SK-MEL-5 (cell line): ENCODE measurements at regions not wholly inside any gene's neighbourhood (a gene's known extent, or its start where the extent isn't known, plus 50 kb on each side); places are given as distances from the start of the nearest gene placed in this dataset.

Source experiments
- DNase-seq: peaks from one replicate; pipeline ENCODE4 v3.0.0-alpha.2; 2016; ENCODE audit warnings: low read depth, low spot score
- in situ Hi-C: cut with HindIII; loops from 2 replicates; pipeline ENCODE4 v1.10.0; 2016; ENCODE audit warnings: low sequenced_read_pairs, high pct_unique_total_duplicates, low pct_unique_long_range_greater_than_20kb

DNA sequence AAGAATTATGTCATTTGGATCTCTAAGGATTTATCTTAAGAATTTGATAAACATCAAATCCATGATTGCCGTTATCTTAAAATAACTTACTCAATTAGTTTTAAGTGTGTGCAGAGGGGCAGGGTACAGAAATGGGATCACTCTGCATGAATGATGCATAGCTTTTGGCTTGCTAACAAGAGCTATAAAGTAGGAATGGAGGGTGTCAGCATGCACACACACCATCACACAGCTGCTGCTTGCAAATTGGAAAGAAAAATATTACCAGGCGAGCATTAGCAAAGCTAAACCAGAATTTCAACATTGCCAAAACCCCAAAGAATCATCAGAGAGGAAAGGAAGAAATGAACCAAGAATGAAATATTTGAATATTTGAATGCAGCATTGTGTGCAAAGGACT lies 580.6 kb downstream of the LMO7 start:
- in situ Hi-C loops = no loop called here
- DNase-seq = no peak

DNA sequence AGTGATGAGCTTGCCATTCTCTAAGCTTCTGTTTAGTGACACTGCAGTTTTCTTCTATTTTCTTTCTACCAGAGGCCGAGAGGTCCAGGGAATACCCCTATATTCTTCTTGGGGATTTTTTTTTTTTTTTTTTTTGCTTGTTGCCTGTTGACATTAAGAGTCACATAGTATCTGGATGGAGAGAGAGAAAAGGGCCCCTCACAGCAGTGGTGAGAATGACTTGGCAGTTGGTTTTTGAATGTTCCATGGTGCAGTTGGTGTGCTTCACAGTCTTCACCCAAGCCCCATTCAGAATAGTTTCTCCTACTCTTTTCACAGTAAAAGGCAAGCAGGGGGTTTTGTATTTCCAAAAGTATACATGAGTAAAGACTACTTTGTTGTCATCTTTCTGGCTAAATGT lies 577.9 kb downstream of the LMO7 start:
- DNase-seq = no peak
- in situ Hi-C loops = no loop called here

DNA sequence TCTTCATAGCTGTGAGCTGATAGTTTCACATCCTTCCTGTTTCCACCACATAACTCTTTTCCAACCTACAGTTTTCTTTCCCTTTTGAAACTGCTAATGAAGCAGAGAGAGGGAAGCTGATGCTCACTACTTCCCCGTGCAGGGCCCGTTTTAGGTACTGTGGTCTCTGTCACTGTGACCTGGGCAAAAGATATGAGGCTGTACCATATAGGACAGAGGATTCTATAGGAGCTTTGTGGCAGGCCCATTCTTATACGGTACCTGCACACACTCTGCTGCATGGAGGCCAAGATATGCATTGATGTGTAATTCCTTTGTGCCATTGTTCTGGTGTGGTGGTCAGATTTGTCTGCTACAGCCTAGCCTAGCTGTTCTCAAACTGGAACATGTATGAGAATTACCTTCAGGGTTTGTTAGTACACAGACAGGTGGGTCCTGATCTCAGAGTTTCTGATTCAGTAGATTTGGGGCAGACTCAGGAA lies 577.3 kb downstream of the LMO7 start:
- in situ Hi-C loops = no loop called here
- DNase-seq = no peak

DNA sequence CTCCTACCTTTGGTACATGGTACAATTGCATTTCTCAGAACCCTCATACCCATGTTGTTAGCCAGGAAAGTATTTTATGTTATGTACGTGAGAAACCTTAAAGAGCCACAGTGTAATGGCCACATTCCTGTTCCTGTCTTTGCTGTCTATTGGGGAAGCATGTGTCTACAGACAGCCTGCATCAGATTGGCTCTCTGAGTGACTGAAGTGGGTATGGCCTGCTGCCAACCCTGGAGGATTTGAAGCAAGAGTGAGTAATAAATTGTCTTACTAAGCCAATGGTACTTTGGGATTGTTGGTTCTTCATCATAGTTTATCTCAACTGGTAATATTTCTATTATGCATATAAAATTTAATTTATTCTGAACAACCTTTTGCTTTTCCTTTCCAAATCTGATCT lies 574.1 kb downstream of the LMO7 start:
- no peak for DNase-seq
- in situ Hi-C loops = no loop called here

DNA sequence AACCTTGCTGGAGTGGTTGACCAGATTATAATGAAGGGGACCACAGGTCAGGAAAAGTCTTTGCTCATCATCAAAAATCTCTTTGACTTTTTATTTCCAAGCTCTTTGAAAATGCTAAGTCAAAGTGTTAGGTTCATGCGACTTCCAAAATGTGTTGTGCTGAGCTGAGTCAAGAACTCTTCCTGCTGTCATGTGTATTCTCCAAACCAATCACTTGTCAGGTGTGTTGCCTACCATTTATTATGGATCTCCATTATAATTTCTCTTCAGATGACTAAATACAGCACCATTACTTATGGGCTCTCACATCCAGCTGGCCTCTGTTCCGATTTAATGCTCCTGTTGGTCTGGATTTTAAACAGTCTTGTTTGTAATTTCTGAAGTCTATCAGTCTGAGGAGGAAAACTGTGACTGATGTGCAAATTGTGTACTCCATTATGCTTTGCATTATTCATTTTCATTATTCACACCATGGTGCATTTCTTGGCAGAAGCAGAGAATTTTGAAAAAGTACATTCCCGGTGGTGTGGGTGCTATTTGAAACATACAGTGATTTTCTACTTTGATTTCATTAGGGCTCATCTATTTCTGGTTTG lies 562.5 kb downstream of the LMO7 start:
- DNase-seq = no peak
- in situ Hi-C loops = no loop called here

DNA sequence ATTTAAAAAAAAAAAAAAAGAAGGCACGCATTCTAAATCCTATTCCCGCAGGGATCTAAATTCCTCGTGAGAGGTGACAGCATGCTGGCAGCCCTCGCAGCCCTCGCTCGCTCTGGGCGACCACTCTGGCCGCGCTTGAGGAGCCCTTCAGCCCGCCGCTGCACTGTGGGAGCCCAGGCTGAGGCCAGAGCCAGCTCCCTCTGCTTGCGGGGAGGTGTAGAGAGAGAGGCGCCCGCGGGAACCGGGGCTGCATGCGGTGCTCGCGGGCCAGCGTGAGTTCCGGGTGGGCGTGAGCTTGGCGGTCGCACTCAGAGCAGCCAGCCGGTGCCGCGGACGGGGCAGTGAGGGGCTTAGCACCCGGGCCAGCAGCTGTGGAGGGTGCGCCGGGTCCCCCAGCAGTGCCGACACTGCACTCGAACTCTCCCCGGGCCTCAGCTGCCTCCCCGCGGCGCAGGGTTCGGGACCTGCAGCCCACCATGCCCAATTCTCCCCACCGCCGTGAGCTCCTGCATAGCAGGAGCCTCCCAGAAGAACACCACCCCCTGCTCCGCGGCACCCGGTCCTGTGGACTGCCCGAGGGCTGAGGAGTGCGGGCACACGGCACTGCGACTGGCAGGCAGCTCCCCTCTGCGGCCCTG lies 553.9 kb downstream of the LMO7 start:
- in situ Hi-C loops = no loop called here
- no peak for DNase-seq

DNA sequence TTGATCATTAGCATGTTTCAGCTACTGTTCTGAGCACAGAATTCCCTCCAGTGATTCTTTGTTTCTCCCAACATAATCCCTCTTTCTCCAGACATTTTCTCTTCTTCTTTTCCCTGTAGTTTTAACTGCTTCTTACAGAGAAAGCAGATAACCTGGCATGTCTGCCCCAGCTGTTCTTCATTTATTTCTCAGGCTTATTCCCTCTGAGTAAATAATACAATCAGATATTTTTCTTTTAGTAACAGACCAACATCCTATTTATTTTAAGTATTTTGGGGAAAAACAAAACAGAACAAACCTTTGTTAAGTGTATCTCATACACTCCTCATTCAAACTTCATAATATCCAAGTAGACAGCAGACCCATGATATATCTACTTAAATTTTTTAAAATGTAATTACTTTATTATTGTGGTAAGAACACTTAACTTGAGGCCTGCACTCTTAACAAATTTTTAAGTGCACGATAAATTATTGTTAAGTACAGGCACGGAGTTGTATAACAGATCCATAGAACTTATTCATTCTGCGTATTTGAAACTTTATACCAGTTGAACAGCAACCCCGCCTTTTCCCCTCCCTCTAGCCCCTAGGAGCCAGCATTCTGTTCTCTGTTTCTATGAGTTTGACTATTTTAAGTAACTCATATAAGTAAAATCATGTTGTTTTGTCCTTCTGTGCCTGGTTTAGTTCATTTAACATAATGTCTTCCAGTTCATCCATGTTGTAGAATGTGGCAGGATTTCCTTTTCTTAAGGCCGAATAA lies 540.0 kb downstream of the LMO7 start:
- no peak for DNase-seq
- in situ Hi-C loops = no loop called here

DNA sequence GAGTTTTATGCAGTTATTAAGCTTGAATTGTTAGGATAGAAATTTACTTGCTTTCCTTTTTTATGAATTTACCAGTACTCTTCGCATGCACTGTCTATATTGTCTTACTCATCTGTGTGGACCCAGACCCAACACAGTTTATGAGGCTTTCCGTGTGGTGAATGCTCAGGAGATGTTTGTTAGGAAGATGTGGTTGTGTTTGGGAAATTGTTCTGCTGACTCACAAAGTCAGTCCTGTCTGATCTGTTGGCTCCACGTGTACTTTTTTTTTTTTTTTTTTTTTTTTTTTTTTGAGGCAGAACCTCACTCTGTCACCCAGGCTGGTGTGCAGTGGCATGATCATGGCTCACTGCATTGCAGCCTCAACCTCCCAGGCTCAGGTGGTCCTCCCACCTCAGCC lies 532.5 kb downstream of the LMO7 start:
- no peak for DNase-seq
- in situ Hi-C loops = no loop called here

DNA sequence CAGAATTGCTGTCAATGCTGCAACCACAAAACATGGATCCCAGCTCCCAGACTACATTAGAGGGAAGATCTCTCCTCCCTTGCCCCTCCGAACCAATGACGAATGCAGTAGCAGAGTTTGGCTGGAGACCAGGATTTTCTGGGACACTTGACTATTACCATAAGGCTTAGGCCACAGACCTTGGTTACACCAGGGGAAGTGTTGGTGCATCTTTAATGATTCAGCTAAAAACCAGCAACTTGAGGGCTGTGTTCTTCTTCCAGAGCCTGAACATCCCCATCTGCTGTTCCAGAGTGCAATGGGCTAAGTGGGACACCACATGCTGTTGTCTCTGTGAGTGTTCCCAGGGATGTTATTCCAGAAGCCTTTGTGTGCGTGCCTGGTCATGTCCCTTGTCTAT lies 528.2 kb downstream of the LMO7 start:
- no peak for DNase-seq
- in situ Hi-C loops = no loop called here

DNA sequence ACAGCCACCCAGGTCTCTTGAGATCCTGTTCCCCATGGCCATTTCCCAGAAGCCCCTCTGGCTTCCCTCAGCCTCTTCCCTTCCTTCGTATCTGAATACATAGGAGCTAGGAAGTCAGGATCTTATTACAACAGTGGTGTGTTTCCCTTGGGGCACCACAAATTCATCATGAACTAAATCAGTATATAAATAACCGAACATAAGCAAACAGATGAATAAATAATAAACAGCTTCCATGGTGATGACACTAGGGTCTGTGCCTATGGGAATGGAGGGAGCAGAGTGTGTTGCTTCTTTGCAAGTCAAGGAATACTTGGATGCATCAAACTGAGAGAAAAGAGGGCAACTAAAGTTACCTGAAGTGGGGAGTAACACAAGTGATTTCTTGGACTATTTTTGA lies 527.6 kb downstream of the LMO7 start:
- in situ Hi-C loops = no loop called here
- DNase-seq = no peak

DNA sequence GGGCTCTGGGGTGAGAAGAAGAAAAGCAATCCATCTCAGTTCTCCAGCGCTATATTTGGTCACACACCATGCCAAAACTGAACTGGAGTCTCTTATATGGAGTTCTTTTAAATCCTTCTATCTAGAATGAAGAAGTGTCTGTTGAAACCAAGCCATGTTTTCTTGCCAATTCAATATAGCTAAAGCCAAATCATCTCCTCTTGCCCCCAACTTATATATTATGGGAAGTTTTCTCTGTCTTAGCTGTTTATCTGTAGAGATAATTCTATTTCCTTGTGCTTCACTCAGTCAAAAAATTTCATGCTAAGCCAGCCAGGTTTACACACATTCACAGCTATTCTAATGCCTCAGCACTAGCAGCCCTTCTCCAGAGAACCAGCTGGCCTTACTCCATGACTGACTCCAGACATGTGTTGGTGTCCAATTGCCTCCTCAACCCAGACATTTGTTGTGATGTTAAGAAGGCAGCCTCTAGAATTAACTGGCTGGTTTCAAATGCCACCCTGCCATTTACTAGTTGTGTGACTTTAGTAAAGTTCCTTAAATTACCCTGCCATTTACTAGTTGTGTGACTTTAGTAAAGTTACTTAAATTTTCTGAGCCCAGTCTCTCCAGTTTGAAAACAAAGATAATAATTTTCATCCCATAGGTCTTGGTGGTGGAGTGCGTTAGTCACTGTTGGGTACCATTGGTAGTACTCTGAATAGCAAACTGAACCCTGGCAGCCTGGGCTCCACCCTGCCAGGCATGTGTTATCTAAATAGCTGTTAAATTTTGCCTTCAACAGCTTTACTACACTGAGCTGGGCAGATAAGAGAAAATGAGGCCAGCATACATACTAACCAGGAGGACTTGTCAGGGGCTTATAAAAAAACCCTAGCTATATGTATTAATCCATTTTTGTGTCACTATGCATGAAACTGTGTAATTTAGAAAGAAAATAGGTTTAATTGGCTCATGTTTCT lies 525.1 kb downstream of the LMO7 start:
- no peak for DNase-seq
- in situ Hi-C loops = no loop called here

DNA sequence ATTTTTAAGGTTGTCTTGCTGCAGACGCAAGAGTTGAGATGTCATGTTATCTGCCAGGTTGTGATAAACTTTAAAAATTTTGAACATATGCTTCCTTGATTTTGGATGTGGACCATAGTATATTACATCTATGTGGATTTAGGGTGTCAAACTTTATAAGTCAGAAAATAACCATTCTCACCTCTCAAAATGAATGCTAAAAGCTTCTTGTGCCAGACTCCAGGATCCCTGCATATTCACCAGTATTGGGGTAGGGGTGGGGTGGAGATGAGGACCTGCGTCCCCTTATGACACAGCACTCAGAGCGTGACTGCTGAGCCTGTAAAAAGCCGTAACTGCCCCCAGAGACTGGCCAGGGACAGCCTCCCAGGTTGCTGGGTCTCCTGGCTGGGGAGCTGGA lies 524.4 kb downstream of the LMO7 start:
- in situ Hi-C loops = no loop called here
- DNase-seq = no peak

DNA sequence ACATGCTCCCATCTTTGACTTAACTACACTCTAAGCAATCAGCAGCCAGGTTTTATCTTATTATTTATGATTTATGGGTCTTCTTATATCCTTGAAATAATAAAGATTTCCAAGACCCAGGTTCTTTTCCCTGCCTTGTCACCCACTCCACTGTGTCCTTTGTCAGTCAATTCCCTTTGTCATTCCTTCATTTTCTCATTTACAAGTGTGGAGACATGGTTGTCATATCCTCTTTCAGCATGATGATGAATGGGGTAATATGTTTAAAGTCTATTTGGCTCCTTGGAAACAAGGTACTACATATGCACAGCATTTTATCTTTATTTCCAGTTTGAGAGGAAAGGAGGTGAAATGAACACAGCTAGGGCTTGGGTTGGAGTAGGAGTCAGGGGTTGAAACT lies 521.8 kb downstream of the LMO7 start:
- no peak for DNase-seq
- in situ Hi-C loops = no loop called here

DNA sequence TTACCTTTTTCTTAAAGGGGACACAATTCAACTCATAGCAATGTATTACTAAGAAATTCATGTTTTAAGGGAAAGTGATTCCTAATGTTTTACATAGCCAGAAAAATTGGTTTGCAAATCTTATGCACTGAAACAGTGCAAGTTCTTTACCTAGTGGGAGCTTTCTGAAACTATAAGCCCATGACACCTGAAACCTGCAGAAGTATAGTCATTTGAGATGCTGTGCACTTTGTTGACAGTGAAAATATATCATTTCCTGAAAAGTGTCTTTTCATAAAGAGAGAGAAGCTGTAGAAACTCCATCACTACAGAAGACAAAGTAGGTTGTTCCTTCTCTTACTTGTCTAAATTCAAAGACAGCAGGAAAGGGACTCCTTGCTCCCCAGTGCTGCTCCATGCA lies 517.1 kb downstream of the LMO7 start:
- in situ Hi-C loops = no loop called here
- DNase-seq = no peak

DNA sequence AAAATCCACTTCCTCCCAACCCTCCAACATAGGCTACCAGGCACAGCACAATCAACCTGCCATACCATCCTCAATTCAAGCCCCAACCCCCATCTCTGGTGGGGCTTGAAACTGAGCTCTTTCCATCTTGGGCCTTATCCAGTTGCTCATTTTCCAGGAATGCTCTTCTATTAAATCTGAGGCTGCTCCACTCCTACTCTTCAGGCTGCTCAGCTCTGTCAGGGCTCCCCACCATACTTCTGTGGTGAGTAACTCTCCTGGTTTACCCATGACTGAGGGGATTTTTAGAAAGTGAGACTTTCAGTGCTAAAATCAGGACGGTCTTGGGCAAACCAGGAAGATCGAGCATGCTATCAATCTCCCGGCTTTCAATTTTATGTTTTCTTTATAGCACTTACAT lies 512.8 kb downstream of the LMO7 start:
- no peak for DNase-seq
- in situ Hi-C loops = no loop called here

DNA sequence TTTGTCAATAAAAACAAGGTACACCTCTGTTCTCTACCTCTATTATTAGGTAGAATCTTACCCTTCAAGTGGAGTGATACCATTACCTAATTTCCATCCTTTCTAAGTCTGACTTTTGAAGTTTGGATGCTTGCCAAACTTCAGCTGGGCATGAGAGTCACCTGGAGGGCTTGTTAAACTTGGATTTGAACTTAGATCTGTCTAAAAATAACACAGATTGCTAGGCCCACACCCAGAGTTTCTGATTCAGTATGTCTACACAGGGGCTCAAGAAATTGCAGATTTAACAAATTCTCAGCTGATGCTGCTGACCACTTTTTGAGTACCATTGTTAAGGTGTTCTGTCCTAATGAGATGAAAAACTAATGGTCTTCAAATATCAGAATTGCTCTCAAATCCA lies 512.2 kb downstream of the LMO7 start:
- DNase-seq = no peak
- in situ Hi-C loops = no loop called here

DNA sequence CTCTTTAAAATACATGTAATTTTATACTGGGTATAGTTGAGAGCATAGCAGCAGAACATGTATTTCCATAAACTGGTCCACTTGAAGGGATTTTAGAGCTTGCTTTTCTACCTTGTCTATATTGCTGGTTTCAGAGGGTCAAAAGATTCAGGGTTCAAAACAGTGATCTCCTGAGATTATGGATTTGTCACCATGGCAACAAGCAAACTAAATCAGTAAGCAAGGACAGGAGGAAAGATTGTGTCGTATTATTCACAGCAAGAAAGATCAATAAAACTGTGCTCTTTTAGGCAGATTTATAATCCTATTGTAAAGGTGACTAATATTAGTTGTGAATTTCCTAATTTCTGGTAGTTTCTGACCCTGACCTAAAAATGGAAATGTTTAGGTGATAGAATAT lies 496.4 kb downstream of the LMO7 start:
- in situ Hi-C loops = no loop called here
- DNase-seq = no peak

DNA sequence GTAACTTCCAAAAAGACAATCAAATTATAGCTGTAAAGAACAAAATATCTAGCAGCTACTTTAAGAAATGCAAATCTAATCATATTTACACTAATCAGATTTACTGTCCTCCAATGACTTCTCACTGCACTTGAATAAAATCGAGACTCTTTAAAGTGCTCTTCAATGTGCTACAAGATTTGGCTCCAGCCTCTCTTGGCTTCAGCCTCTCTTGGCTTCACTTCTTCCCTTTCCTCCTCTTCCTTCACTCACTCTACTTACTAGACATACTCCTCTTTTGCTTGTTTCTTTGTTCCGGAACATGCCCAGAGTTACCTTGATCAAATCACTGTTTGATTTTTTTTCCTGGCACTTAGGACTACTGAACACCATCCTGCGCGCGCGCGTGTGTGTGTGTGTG lies 495.4 kb downstream of the LMO7 start:
- in situ Hi-C loops = no loop called here
- DNase-seq = no peak
